SK-N-SH treated with all-trans-retinoic acid at 6 μM for 48 hours (cell line): ENCODE measurements at regions not wholly inside any gene's neighbourhood (a gene's known extent, or its start where the extent isn't known, plus 50 kb on each side); places are given as distances from the start of the nearest gene placed in this dataset.

Experiments used
- ATAC-seq: fragments of 200-7000 bp; cut with Tn5 transposase; 3 replicates; pipeline ENCODE4 v1.9.1; 2020; ENCODE audit warnings: mild to moderate bottlenecking, moderate library complexity
- ARNTL ChIP-seq: fragments of 450-650 bp; formaldehyde crosslinking; IDR thresholded peaks from 2 replicates; pipeline ENCODE4 v1.5.0; 2020; ENCODE audit warnings: low read depth, mild to moderate bottlenecking, moderate library complexity, borderline replicate concordance
- BACH2 ChIP-seq: fragments of 250-450 bp; sonication (Bioruptor Pico); IDR thresholded peaks from 2 replicates; pipeline ENCODE4 v1.9.0; 2021; ENCODE audit warnings: mild to moderate bottlenecking, borderline replicate concordance
- CREB5 ChIP-seq: fragments of 250-450 bp; sonication (Bioruptor Pico); IDR thresholded peaks from 2 replicates; pipeline ENCODE4 v1.5.1; 2020; ENCODE audit warnings: low read depth, mild to moderate bottlenecking, moderate library complexity
- CSDC2 ChIP-seq: fragments of 250-450 bp; sonication (Bioruptor Pico); IDR thresholded peaks from 2 replicates; pipeline ENCODE4 v1.5.0; 2020; ENCODE audit warnings: mild to moderate bottlenecking, moderate library complexity
- CSRNP3 ChIP-seq: fragments of 250-450 bp; sonication (Bioruptor Pico); IDR thresholded peaks from 2 replicates; pipeline ENCODE4 v1.5.1; 2021; ENCODE audit warnings: mild to moderate bottlenecking, moderate library complexity
- ESRRG ChIP-seq: fragments of 250-450 bp; sonication (Bioruptor Pico); IDR thresholded peaks from 2 replicates; pipeline ENCODE4 v1.6.1; 2021; ENCODE audit warnings: mild to moderate bottlenecking
- GLIS3 ChIP-seq: fragments of 250-450 bp; sonication (Bioruptor Pico); IDR thresholded peaks from 2 replicates; pipeline ENCODE4 v1.5.0; 2020; ENCODE audit warnings: mild to moderate bottlenecking, moderate library complexity
- ISL1 ChIP-seq: fragments of 250-450 bp; sonication (Bioruptor Pico); IDR thresholded peaks from 2 replicates; pipeline ENCODE4 v2.1.2; 2022; ENCODE audit warnings: mild to moderate bottlenecking, moderate library complexity
- OSR1 ChIP-seq: fragments of 250-450 bp; sonication (Bioruptor Pico); IDR thresholded peaks from 2 replicates; pipeline ENCODE4 v1.8.0; 2022; ENCODE audit warnings: moderate library complexity, mild to moderate bottlenecking, inconsistent platforms
- PATZ1 ChIP-seq: fragments of 250-450 bp; sonication (Bioruptor Pico); IDR thresholded peaks from 2 replicates; pipeline ENCODE4 v1.8.0; 2020; ENCODE audit warnings: mild to moderate bottlenecking, moderate library complexity, borderline replicate concordance
- POU6F1 ChIP-seq: fragments of 250-450 bp; sonication (Bioruptor Pico); IDR thresholded peaks from 2 replicates; pipeline ENCODE4 v1.8.0; 2021; ENCODE audit warnings: low read depth, mild to moderate bottlenecking, moderate library complexity, borderline replicate concordance
- PPARA ChIP-seq: fragments of 250-450 bp; sonication (Bioruptor Pico); IDR thresholded peaks from 2 replicates; pipeline ENCODE4 v1.5.0; 2020; ENCODE audit warnings: mild to moderate bottlenecking, borderline replicate concordance
- RARB ChIP-seq: fragments of 250-450 bp; sonication (Bioruptor Pico); IDR thresholded peaks from 2 replicates; pipeline ENCODE4 v1.8.0; 2021; ENCODE audit warnings: mild to moderate bottlenecking, moderate library complexity
- SNAI2 ChIP-seq: fragments of 250-450 bp; sonication (Bioruptor Pico); IDR thresholded peaks from 2 replicates; pipeline ENCODE4 v1.5.0; 2020; ENCODE audit warnings: mild to moderate bottlenecking, moderate library complexity
- TCF4 ChIP-seq: fragments of 250-450 bp; sonication (Bioruptor Pico); IDR thresholded peaks from 2 replicates; pipeline ENCODE4 v1.8.0; 2021; ENCODE audit warnings: mild to moderate bottlenecking, moderate library complexity, borderline replicate concordance
- TOX ChIP-seq: fragments of 250-450 bp; sonication (Bioruptor Pico); IDR thresholded peaks from 2 replicates; pipeline ENCODE4 v1.8.0; 2021; ENCODE audit warnings: mild to moderate bottlenecking, moderate library complexity, borderline replicate concordance
- ZFP3 ChIP-seq: fragments of 250-450 bp; sonication (Bioruptor Pico); IDR thresholded peaks from 2 replicates; pipeline ENCODE4 v1.5.0; 2020; ENCODE audit warnings: mild to moderate bottlenecking, moderate library complexity
- ZFP30 ChIP-seq: fragments of 450-650 bp; formaldehyde crosslinking; IDR thresholded peaks from 2 replicates; pipeline ENCODE4 v1.5.0; 2022; ENCODE audit warnings: mild to moderate bottlenecking, moderate library complexity
- ZNF70 ChIP-seq: fragments of 450-650 bp; formaldehyde crosslinking; IDR thresholded peaks from 2 replicates; pipeline ENCODE4 v1.5.0; 2020; ENCODE audit warnings: mild to moderate bottlenecking, moderate library complexity
- ZNF8 ChIP-seq: fragments of 450-650 bp; formaldehyde crosslinking; IDR thresholded peaks from 2 replicates; pipeline ENCODE4 v1.5.0; 2020; ENCODE audit warnings: mild to moderate bottlenecking, moderate library complexity

- TF ChIP-seq PPARA (no peak), CSRNP3 (CRISPR knock-in tag) (no peak), ESRRG (CRISPR knock-in tag) (no peak), RARB (CRISPR knock-in tag) (no peak)
- TF ChIP-seq, all 23 proteins: peak for 0
Measured at GRCh38 chr10:2914741-2915140, 152.6 kb upstream of the PFKP start (continued).

- no peak for TF ChIP-seq CSRNP3 (CRISPR knock-in tag)
- TF ChIP-seq TOX (CRISPR knock-in tag): no peak
- no peak for TF ChIP-seq POU6F1 (CRISPR knock-in tag)
- no peak for TF ChIP-seq CREB5 (CRISPR knock-in tag)
- TF ChIP-seq ZNF70 (CRISPR knock-in tag): no peak
- TF ChIP-seq, all 23 proteins: peak for 0
Measured at GRCh38 chr10:2913474-2913873, 153.9 kb upstream of the PFKP start.

GRCh38 chr10:2910656-2911055 is 156.7 kb upstream of the PFKP start:
- no peak for ATAC-seq
- TF ChIP-seq ZNF8 (no peak), GLIS3 (CRISPR knock-in tag) (no peak), OSR1 (CRISPR knock-in tag) (no peak), BACH2 (no peak), ZFP3 (CRISPR knock-in tag) (no peak), ISL1 (CRISPR knock-in tag) (no peak), ZNF70 (CRISPR knock-in tag) (no peak), CSDC2 (CRISPR knock-in tag) (no peak), PATZ1 (CRISPR knock-in tag) (no peak), POU6F1 (CRISPR knock-in tag) (no peak), RARB (CRISPR knock-in tag) (no peak), ARNTL (CRISPR knock-in tag) (no peak), CSRNP3 (CRISPR knock-in tag) (no peak)

More at GRCh38 chr10:2913474-2913873, 153.9 kb upstream of the PFKP start:
- no peak for ATAC-seq

- no peak for ATAC-seq
- TF ChIP-seq CSDC2 (CRISPR knock-in tag) (no peak), ZFP30 (CRISPR knock-in tag) (no peak), SNAI2 (CRISPR knock-in tag) (no peak), ZNF8 (no peak), TCF4 (CRISPR knock-in tag) (no peak), PPARA (no peak)
- TF ChIP-seq, all 23 proteins: peak for 0
Measured at GRCh38 chr10:2909921-2910320, 157.4 kb upstream of the PFKP start.
